Gastroesophageal sphincter (tissue), 3 donors: ENCODE measurements at regions not wholly inside any gene's neighbourhood (a gene's known extent, or its start where the extent isn't known, plus 50 kb on each side); places are given as distances from the start of the nearest gene placed in this dataset.

Experiments used
- POLR2A ChIP-seq, 2 donors: fragments of 450-650 bp; IDR thresholded peaks; one replicate each; pipeline ENCODE4 v1.6.1; 2017; ENCODE audit warnings: antibody characterized with exemption in 2 of 2, mild to moderate bottlenecking in 2 of 2, moderate library complexity in 1 of 2
- POLR2AphosphoS5 ChIP-seq: sonication (generic); formaldehyde crosslinking; IDR thresholded peaks from one replicate; pipeline ENCODE4 v1.6.1; 2017; ENCODE audit warnings: antibody characterized with exemption
- TF ChIP-seq, protein P1 (sequence below), 4 experiments: fragments of 200-600 bp in 2 of 4; fragments of 450-650 bp in 2 of 4; sonication (generic) in 1 of 4; IDR thresholded peaks; one replicate each; pipeline ENCODE4 v1.5.1; 2017 to 2019; ENCODE audit warnings: antibody characterized with exemption in 4 of 4, mild to moderate bottlenecking in 2 of 4, moderate library complexity in 2 of 4

DNA sequence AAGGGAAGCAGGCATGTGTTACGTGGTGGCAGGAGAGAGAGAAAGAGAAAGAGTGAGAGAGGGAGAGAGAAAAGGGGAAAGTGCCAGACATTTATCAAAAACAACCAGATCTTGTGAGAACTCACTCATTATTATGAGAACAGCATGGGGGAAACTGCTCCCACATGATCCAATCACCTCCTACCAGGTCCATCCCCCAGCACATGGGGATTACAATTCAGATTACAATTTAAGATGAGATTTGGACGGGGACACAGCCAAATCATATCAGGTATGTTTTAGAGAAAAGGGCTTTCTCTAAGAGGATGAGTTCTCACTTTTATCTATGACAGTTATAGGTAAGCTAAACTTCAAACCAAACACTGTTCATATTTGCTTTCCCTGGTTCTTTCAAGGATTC lies 597.3 kb upstream of the PIK3C3 start:
- TF ChIP-seq, protein P1, sequence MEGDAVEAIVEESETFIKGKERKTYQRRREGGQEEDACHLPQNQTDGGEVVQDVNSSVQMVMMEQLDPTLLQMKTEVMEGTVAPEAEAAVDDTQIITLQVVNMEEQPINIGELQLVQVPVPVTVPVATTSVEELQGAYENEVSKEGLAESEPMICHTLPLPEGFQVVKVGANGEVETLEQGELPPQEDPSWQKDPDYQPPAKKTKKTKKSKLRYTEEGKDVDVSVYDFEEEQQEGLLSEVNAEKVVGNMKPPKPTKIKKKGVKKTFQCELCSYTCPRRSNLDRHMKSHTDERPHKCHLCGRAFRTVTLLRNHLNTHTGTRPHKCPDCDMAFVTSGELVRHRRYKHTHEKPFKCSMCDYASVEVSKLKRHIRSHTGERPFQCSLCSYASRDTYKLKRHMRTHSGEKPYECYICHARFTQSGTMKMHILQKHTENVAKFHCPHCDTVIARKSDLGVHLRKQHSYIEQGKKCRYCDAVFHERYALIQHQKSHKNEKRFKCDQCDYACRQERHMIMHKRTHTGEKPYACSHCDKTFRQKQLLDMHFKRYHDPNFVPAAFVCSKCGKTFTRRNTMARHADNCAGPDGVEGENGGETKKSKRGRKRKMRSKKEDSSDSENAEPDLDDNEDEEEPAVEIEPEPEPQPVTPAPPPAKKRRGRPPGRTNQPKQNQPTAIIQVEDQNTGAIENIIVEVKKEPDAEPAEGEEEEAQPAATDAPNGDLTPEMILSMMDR (IDR thresholded peaks at IDR 0.05): no peak
- TF ChIP-seq POLR2A (IDR thresholded peaks at IDR 0.05) (no peak), POLR2AphosphoS5 (no peak)
